Spleen (tissue), 7 donors: ENCODE measurements at regions not wholly inside any gene's neighbourhood (a gene's known extent, or its start where the extent isn't known, plus 50 kb on each side); places are given as distances from the start of the nearest gene placed in this dataset.

ENCODE experiments used
- CTCF ChIP-seq, 11 experiments: fragments of 200-600 bp in 7 of 11; fragments of 450-650 bp in 4 of 11; sonication (generic) in 4 of 11; IDR thresholded peaks in 8 of 11; conservative IDR thresholded peaks in 3 of 11; 1 replicate in 7 of 11; 2 replicates in 4 of 11; pipeline versions ENCODE4 v1.4.0 to v1.8.0; 2016 to 2021; ENCODE audit warnings: antibody characterized with exemption in 11 of 11, inconsistent platforms in 4 of 11, mild to moderate bottlenecking in 1 of 11
- POLR2A ChIP-seq, 3 donors: fragments of 450-650 bp; IDR thresholded peaks; one replicate each; pipeline ENCODE4 v1.5.1; 2017; ENCODE audit warnings: antibody characterized with exemption in 3 of 3, mild to moderate bottlenecking in 1 of 3
- POLR2AphosphoS5 ChIP-seq, 3 donors: sonication (generic); formaldehyde crosslinking; IDR thresholded peaks; one replicate each; pipeline ENCODE4 v1.5.1; 2017; ENCODE audit warnings: antibody characterized with exemption in 3 of 3
- donor health status: DM: no; HTN: no; CAD: no; lungs with moderate emphysema.
- donor health status: DM: no; HTN: no; CAD: no.
- donor health status: DM: no; HTN: no; CAD: no.

DNA sequence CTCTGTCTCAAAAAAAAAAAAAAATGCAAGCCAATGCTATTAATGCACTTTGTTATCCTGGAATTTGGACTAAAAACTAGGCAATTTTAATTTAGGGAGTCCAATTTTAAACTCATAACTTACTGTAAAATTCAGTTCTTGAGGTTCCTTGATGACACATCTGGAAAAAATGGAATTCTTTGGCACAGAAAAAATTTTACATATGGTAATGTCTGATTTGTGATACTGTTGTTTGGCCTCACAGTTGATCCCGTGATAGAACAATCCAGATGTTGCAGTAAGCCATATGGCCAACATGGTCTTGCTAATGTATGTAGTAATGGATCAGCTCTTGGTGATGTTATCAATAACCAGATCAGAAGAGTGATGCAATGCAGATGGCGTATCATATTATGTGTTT is 1089.8 kb downstream of the FLRT2 start:
- TF ChIP-seq CTCF (IDR thresholded peaks at IDR 0.05 in 8 of 11, conservative IDR thresholded peaks at IDR 0.05 in 3 of 11) = no peak
- TF ChIP-seq POLR2A (IDR thresholded peaks at IDR 0.05) = no peak
- TF ChIP-seq POLR2AphosphoS5 (IDR thresholded peaks at IDR 0.05) = no peak
